Upper lobe of right lung (tissue), 1 donor: ENCODE measurements at regions not wholly inside any gene's neighbourhood (a gene's known extent, or its start where the extent isn't known, plus 50 kb on each side); places are given as distances from the start of the nearest gene placed in this dataset.

ENCODE experiments used
- ATAC-seq: fragments of 200-7000 bp; cut with Tn5 transposase; one replicate; pipeline ENCODE4 v1.9.1; 2020; ENCODE audit warnings: mild to moderate bottlenecking, moderate library complexity
- DNase-seq: peaks from one replicate; pipeline ENCODE4 v3.0.0-alpha.2; 2020
- H3K27ac ChIP-seq: fragments of 200-600 bp; one replicate; pipeline ENCODE4 v1.8.0; 2022
- H3K27me3 ChIP-seq: fragments of 200-600 bp; one replicate; pipeline ENCODE4 v1.8.0; 2022; ENCODE audit warnings: mild to moderate bottlenecking
- H3K36me3 ChIP-seq: fragments of 200-600 bp; one replicate; pipeline ENCODE4 v1.8.0; 2022
- H3K4me1 ChIP-seq: fragments of 200-600 bp; one replicate; pipeline ENCODE4 v1.8.0; 2022
- H3K4me3 ChIP-seq: fragments of 200-600 bp; one replicate; pipeline ENCODE4 v1.8.0; 2022; ENCODE audit warnings: mild to moderate bottlenecking
- H3K9me3 ChIP-seq: fragments of 200-600 bp; one replicate; pipeline ENCODE4 v1.8.0; 2022
- intact Hi-C: fragments of 100-400 bp; cut with DNase I; formaldehyde crosslinking; loops from one replicate; pipeline ENCODE4 v1.11.0; 2022
- TF ChIP-seq, protein P1 (sequence below): fragments of 200-600 bp; IDR thresholded peaks from one replicate; pipeline ENCODE4 v1.8.0; 2022; ENCODE audit warnings: antibody characterized with exemption
- donor health status: DM: no; HTN: yes; CAD: no; lungs with severe emphysema.

DNA sequence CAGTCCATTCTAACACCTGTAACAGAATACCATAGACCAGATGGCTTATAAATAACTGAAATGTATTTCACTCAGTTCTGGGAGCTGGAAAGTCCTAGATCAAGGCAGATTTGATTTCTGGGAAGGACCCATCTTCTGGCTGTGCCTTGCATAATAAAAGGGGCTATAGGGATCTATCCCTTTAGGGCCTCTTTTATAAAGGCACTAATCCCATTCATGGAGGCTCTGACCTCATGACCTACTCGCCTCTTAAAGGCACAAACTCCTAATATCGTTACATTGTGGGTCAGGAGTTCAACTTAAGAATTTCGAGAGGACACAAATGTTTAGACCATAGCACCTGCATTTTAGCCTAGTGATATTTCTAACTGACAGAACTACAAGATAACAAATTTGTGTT lies 619.0 kb downstream of the CDH18 start:
- TF ChIP-seq, protein P1, sequence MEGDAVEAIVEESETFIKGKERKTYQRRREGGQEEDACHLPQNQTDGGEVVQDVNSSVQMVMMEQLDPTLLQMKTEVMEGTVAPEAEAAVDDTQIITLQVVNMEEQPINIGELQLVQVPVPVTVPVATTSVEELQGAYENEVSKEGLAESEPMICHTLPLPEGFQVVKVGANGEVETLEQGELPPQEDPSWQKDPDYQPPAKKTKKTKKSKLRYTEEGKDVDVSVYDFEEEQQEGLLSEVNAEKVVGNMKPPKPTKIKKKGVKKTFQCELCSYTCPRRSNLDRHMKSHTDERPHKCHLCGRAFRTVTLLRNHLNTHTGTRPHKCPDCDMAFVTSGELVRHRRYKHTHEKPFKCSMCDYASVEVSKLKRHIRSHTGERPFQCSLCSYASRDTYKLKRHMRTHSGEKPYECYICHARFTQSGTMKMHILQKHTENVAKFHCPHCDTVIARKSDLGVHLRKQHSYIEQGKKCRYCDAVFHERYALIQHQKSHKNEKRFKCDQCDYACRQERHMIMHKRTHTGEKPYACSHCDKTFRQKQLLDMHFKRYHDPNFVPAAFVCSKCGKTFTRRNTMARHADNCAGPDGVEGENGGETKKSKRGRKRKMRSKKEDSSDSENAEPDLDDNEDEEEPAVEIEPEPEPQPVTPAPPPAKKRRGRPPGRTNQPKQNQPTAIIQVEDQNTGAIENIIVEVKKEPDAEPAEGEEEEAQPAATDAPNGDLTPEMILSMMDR, result no peak
- ATAC-seq, result no peak
- intact Hi-C loops, result no loop called here

DNA sequence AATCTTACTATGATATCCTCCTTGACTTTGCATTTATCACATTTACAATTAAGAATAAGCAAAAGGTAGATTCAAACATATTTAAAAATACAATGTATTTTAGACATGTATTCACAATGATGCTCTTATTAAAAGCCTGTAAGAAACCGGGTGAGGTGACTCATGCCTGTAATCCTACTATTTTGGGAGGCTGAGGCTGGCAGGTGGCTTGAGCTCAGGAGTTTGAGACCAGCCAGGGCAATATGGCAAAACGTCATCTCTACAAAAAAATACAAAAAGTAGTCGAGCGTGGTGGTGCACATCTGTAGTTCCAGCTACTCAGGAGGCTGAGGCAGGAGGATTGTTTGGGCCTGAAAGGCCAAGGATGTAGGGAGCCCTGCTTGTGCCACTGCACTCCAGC lies 618.4 kb downstream of the CDH18 start:
- ATAC-seq (no peak), DNase-seq (no peak)
- no peak overlapping the region for H3K4me3 ChIP-seq
- intact Hi-C loops, result no loop called here
- no peaks in the 10 kb centered on the region for H3K9me3 ChIP-seq
- H3K27ac ChIP-seq, result no peak overlapping the region
- TF ChIP-seq, protein P1, result no peak
- H3K4me1 ChIP-seq, result no peaks in the 10 kb centered on the region
- no peaks in the 10 kb centered on the region for H3K36me3 ChIP-seq
- no peaks in the 10 kb centered on the region for H3K27me3 ChIP-seq

More for the DNA sequence above, 619.0 kb downstream of the CDH18 start:
- no peak overlapping the region for H3K27ac ChIP-seq
- no peaks in the 10 kb centered on the region for H3K27me3 ChIP-seq
- H3K4me1 ChIP-seq, result no peaks in the 10 kb centered on the region
- no peak for DNase-seq
- H3K36me3 ChIP-seq, result no peaks in the 10 kb centered on the region
- H3K4me3 ChIP-seq, result no peak overlapping the region
- H3K9me3 ChIP-seq, result no peaks in the 10 kb centered on the region

DNA sequence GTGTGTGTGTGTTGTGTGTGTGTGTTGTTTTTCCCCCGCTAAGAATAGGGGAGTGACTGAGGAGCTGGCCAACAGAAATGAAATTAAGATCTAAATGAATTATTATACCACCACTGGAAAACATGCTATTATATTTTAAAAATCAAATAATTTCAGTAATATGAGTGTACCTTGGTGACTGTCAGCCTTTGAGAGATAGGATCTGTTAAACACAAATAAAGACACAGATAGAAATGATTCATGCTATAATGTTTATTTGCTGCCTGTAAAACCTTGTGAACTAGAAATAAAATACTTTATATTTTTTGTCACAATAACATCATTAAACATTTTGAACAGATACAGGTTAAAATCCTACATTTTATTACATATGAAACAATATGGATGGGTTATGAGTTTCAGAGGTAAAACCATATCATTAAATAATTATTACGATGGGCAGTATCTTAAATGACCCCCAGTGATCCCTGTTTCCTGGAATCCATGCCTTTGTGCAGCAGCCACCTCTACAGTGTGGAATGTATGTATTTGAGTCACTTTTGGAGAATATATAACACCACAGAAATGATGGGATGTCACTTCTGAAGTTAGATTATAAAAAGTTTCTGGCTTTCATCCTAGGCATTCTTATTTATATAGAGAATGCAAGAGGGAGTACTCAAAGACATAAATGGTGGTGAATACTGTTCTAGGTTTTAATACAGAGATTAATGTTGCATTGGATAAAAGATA lies 617.2 kb downstream of the CDH18 start:
- Histone ChIP-seq H3K27me3 (no peaks in the 10 kb centered on the region), H3K4me1 (no peaks in the 10 kb centered on the region), H3K27ac (no peak overlapping the region), H3K36me3 (no peaks in the 10 kb centered on the region), H3K9me3 (no peaks in the 10 kb centered on the region), H3K4me3 (no peak overlapping the region)
- no peak for ATAC-seq
- TF ChIP-seq, protein P1, result no peak
- DNase-seq, result no peak
- intact Hi-C loops, result no loop called here

DNA sequence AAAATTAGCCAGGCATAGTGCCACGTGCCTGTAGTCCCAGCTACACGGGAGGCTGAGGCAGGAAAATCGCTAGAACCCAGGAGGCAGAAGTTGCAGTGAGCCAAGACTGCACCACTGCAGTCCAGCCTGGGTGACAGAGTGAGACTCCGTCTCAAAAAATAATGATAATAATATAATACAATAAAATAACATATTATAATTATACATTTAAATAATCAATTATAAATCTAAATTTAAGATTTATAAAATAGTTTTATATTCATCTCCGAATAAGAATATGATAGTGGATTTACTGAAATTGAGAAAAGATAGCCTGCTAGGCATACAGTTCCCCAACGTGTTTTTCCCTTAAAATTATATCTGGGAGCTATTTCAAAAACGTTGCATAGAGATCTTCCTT lies 599.6 kb downstream of the CDH18 start:
- no peak for ATAC-seq
- Histone ChIP-seq H3K4me1 (no peaks in the 10 kb centered on the region), H3K27ac (no peak overlapping the region), H3K36me3 (no peaks in the 10 kb centered on the region), H3K9me3 (no peaks in the 10 kb centered on the region), H3K27me3 (no peaks in the 10 kb centered on the region), H3K4me3 (no peak overlapping the region)
- TF ChIP-seq, protein P1, result no peak
- DNase-seq, result no peak
- intact Hi-C loops, result no loop called here

GRCh38 chr5:19401032-19401431 lies 587.0 kb downstream of the CDH18 start:
- ATAC-seq (no peak), DNase-seq (no peak)
- Histone ChIP-seq H3K4me1 (no peaks in the 10 kb centered on the region), H3K27me3 (no peaks in the 10 kb centered on the region), H3K27ac (no peak overlapping the region), H3K9me3 (no peaks in the 10 kb centered on the region), H3K36me3 (no peaks in the 10 kb centered on the region), H3K4me3 (no peak overlapping the region)
- TF ChIP-seq, protein P1, result no peak
- intact Hi-C loops, result no loop called here
